ENCODE measurements at regions not wholly inside any gene's neighbourhood (a gene's known extent, or its start where the extent isn't known, plus 50 kb on each side); places are given as distances from the start of the nearest gene placed in this dataset.

GRCh38 chr14:84013424-84013823 lies 1516.5 kb upstream of the FLRT2 start:
- Histone ChIP-seq H3K4me1 (ENCODE audit: control insufficient read depth in 1 of 2, insufficient read depth in 2 of 2, low read length in 2 of 2) (no peaks in the 10 kb centered on the region), H3K4me3 (ENCODE audit: low read depth in 1 of 2, low read length in 2 of 2) (no peak overlapping the region), H3K27ac (ENCODE audit: low read length) (no peak overlapping the region), H3K9me3 (ENCODE audit: control insufficient read depth in 1 of 2, low read length in 2 of 2) (no peaks in the 10 kb centered on the region), H3K27me3 (ENCODE audit: low read depth, low read length) (no peaks in the 10 kb centered on the region), H3K36me3 (ENCODE audit: control insufficient read depth in 1 of 2, insufficient read depth in 2 of 2, low read length in 2 of 2) (no peaks in the 10 kb centered on the region)

GRCh38 chr14:84017495-84017894 lies 1512.4 kb upstream of the FLRT2 start:
- H3K4me1 ChIP-seq (ENCODE audit: control insufficient read depth in 1 of 2, insufficient read depth in 2 of 2, low read length in 2 of 2): no peaks in the 10 kb centered on the region
- no peaks in the 10 kb centered on the region for H3K36me3 ChIP-seq (ENCODE audit: control insufficient read depth in 1 of 2, insufficient read depth in 2 of 2, low read length in 2 of 2)
- no peaks in the 10 kb centered on the region for H3K27me3 ChIP-seq (ENCODE audit: low read depth, low read length)
- H3K4me3 ChIP-seq (ENCODE audit: low read depth in 1 of 2, low read length in 2 of 2): no peak overlapping the region
- H3K9me3 ChIP-seq (ENCODE audit: control insufficient read depth in 1 of 2, low read length in 2 of 2): no peaks in the 10 kb centered on the region
- no peak overlapping the region for H3K27ac ChIP-seq (ENCODE audit: low read length)

GRCh38 chr14:84021433-84021832 lies 1508.5 kb upstream of the FLRT2 start:
- H3K36me3 ChIP-seq (ENCODE audit: control insufficient read depth in 1 of 2, insufficient read depth in 2 of 2, low read length in 2 of 2): no peaks in the 10 kb centered on the region
- no peak overlapping the region for H3K27ac ChIP-seq (ENCODE audit: low read length)
- no peaks in the 10 kb centered on the region for H3K9me3 ChIP-seq (ENCODE audit: control insufficient read depth in 1 of 2, low read length in 2 of 2)
- H3K27me3 ChIP-seq (ENCODE audit: low read depth, low read length): no peaks in the 10 kb centered on the region
- H3K4me1 ChIP-seq (ENCODE audit: control insufficient read depth in 1 of 2, insufficient read depth in 2 of 2, low read length in 2 of 2): no peaks in the 10 kb centered on the region
- no peak overlapping the region for H3K4me3 ChIP-seq (ENCODE audit: low read depth in 1 of 2, low read length in 2 of 2)

GRCh38 chr14:84024231-84024820 lies 1505.6 kb upstream of the FLRT2 start:
- Histone ChIP-seq H3K36me3 (ENCODE audit: control insufficient read depth in 1 of 2, insufficient read depth in 2 of 2, low read length in 2 of 2) (no peaks in the 10 kb centered on the region), H3K4me3 (ENCODE audit: low read depth in 1 of 2, low read length in 2 of 2) (no peak overlapping the region), H3K4me1 (ENCODE audit: control insufficient read depth in 1 of 2, insufficient read depth in 2 of 2, low read length in 2 of 2) (no peaks in the 10 kb centered on the region), H3K27ac (ENCODE audit: low read length) (no peak overlapping the region), H3K27me3 (ENCODE audit: low read depth, low read length) (no peaks in the 10 kb centered on the region), H3K9me3 (ENCODE audit: control insufficient read depth in 1 of 2, low read length in 2 of 2) (no peaks in the 10 kb centered on the region)

GRCh38 chr14:84025106-84026012 lies 1504.6 kb upstream of the FLRT2 start:
- no peak overlapping the region for H3K4me3 ChIP-seq (ENCODE audit: low read depth in 1 of 2, low read length in 2 of 2)
- H3K9me3 ChIP-seq (ENCODE audit: control insufficient read depth in 1 of 2, low read length in 2 of 2): no peaks in the 10 kb centered on the region
- no peaks in the 10 kb centered on the region for H3K36me3 ChIP-seq (ENCODE audit: control insufficient read depth in 1 of 2, insufficient read depth in 2 of 2, low read length in 2 of 2)
- H3K27ac ChIP-seq (ENCODE audit: low read length): no peak overlapping the region
- H3K4me1 ChIP-seq (ENCODE audit: control insufficient read depth in 1 of 2, insufficient read depth in 2 of 2, low read length in 2 of 2): no peaks in the 10 kb centered on the region
- H3K27me3 ChIP-seq (ENCODE audit: low read depth, low read length): no peaks in the 10 kb centered on the region

GRCh38 chr14:84027351-84027750 lies 1502.6 kb upstream of the FLRT2 start:
- Histone ChIP-seq H3K9me3 (ENCODE audit: control insufficient read depth in 1 of 2, low read length in 2 of 2) (no peaks in the 10 kb centered on the region), H3K36me3 (ENCODE audit: control insufficient read depth in 1 of 2, insufficient read depth in 2 of 2, low read length in 2 of 2) (no peaks in the 10 kb centered on the region), H3K27ac (ENCODE audit: low read length) (no peak overlapping the region), H3K27me3 (ENCODE audit: low read depth, low read length) (no peaks in the 10 kb centered on the region), H3K4me1 (ENCODE audit: control insufficient read depth in 1 of 2, insufficient read depth in 2 of 2, low read length in 2 of 2) (no peaks in the 10 kb centered on the region), H3K4me3 (ENCODE audit: low read depth in 1 of 2, low read length in 2 of 2) (no peak overlapping the region)

- Histone ChIP-seq H3K9me3 (ENCODE audit: control insufficient read depth in 1 of 2, low read length in 2 of 2) (no peaks in the 10 kb centered on the region), H3K27me3 (ENCODE audit: low read depth, low read length) (no peaks in the 10 kb centered on the region), H3K4me3 (ENCODE audit: low read depth in 1 of 2, low read length in 2 of 2) (no peak overlapping the region), H3K27ac (ENCODE audit: low read length) (no peak overlapping the region), H3K4me1 (ENCODE audit: control insufficient read depth in 1 of 2, insufficient read depth in 2 of 2, low read length in 2 of 2) (no peaks in the 10 kb centered on the region), H3K36me3 (ENCODE audit: control insufficient read depth in 1 of 2, insufficient read depth in 2 of 2, low read length in 2 of 2) (no peaks in the 10 kb centered on the region)
These were observed 1501.8 kb upstream of the FLRT2 start for GRCh38 chr14:84028080-84028604.

- no peak overlapping the region for H3K4me3 ChIP-seq (ENCODE audit: low read depth in 1 of 2, low read length in 2 of 2)
- no peaks in the 10 kb centered on the region for H3K27me3 ChIP-seq (ENCODE audit: low read depth, low read length)
- H3K4me1 ChIP-seq (ENCODE audit: control insufficient read depth in 1 of 2, insufficient read depth in 2 of 2, low read length in 2 of 2): no peaks in the 10 kb centered on the region
- no peaks in the 10 kb centered on the region for H3K9me3 ChIP-seq (ENCODE audit: control insufficient read depth in 1 of 2, low read length in 2 of 2)
- no peaks in the 10 kb centered on the region for H3K36me3 ChIP-seq (ENCODE audit: control insufficient read depth in 1 of 2, insufficient read depth in 2 of 2, low read length in 2 of 2)
- no peak overlapping the region for H3K27ac ChIP-seq (ENCODE audit: low read length)
These were observed 1500.7 kb upstream of the FLRT2 start for GRCh38 chr14:84029246-84029645.

GRCh38 chr14:84029720-84030119 lies 1500.2 kb upstream of the FLRT2 start:
- H3K27ac ChIP-seq (ENCODE audit: low read length): no peak overlapping the region
- H3K9me3 ChIP-seq (ENCODE audit: control insufficient read depth in 1 of 2, low read length in 2 of 2): no peaks in the 10 kb centered on the region
- H3K4me1 ChIP-seq (ENCODE audit: control insufficient read depth in 1 of 2, insufficient read depth in 2 of 2, low read length in 2 of 2): no peaks in the 10 kb centered on the region
- H3K4me3 ChIP-seq (ENCODE audit: low read depth in 1 of 2, low read length in 2 of 2): no peak overlapping the region
- H3K27me3 ChIP-seq (ENCODE audit: low read depth, low read length): no peaks in the 10 kb centered on the region
- H3K36me3 ChIP-seq (ENCODE audit: control insufficient read depth in 1 of 2, insufficient read depth in 2 of 2, low read length in 2 of 2): no peaks in the 10 kb centered on the region

GRCh38 chr14:84036840-84037239 lies 1493.1 kb upstream of the FLRT2 start:
- Histone ChIP-seq H3K9me3 (ENCODE audit: control insufficient read depth in 1 of 2, low read length in 2 of 2) (no peaks in the 10 kb centered on the region), H3K4me1 (ENCODE audit: control insufficient read depth in 1 of 2, insufficient read depth in 2 of 2, low read length in 2 of 2) (no peaks in the 10 kb centered on the region), H3K27ac (ENCODE audit: low read length) (no peak overlapping the region), H3K4me3 (ENCODE audit: low read depth in 1 of 2, low read length in 2 of 2) (no peak overlapping the region), H3K36me3 (ENCODE audit: control insufficient read depth in 1 of 2, insufficient read depth in 2 of 2, low read length in 2 of 2) (no peaks in the 10 kb centered on the region), H3K27me3 (ENCODE audit: low read depth, low read length) (no peaks in the 10 kb centered on the region)

GRCh38 chr14:84037593-84037992 lies 1492.4 kb upstream of the FLRT2 start:
- H3K27ac ChIP-seq (ENCODE audit: low read length): no peak overlapping the region
- no peaks in the 10 kb centered on the region for H3K4me1 ChIP-seq (ENCODE audit: control insufficient read depth in 1 of 2, insufficient read depth in 2 of 2, low read length in 2 of 2)

More at GRCh38 chr14:84037593-84037992, 1492.4 kb upstream of the FLRT2 start:
- no peaks in the 10 kb centered on the region for H3K9me3 ChIP-seq (ENCODE audit: control insufficient read depth in 1 of 2, low read length in 2 of 2)
- H3K36me3 ChIP-seq (ENCODE audit: control insufficient read depth in 1 of 2, insufficient read depth in 2 of 2, low read length in 2 of 2): no peaks in the 10 kb centered on the region
- H3K27me3 ChIP-seq (ENCODE audit: low read depth, low read length): no peaks in the 10 kb centered on the region
- no peak overlapping the region for H3K4me3 ChIP-seq (ENCODE audit: low read depth in 1 of 2, low read length in 2 of 2)
